Naive thymus-derived CD8-positive, alpha-beta T cell (primary cell): ENCODE measurements at regions not wholly inside any gene's neighbourhood (a gene's known extent, or its start where the extent isn't known, plus 50 kb on each side); places are given as distances from the start of the nearest gene placed in this dataset.

Experiments
- ATAC-seq, 2 donors: fragments of 150-1000 bp; cut with Tn5 transposase in 1 of 2; sonication (Bioruptor Pico), chemical (Tn5 transposase) in 1 of 2; 1 replicate in 1 of 2; 2 replicates in 1 of 2; pipeline ENCODE4 v1.10.0; 2021; ENCODE audit warnings: mild to moderate bottlenecking in 2 of 2, moderate library complexity in 2 of 2
- POLR2A ChIA-PET: fragments of 350-600 bp; sonication (Branson Sonifier 250); formaldehyde crosslinking; loops from one replicate; lab custom pipeline; 2021; ENCODE audit warnings: antibody characterized with exemption; lab: Charles Lee
- DNase-seq, 10 donors: peaks; one replicate each; pipeline versions ENCODE4 v3.0.0 to v3.0.0-alpha.2; 2020 to 2022
- H3K27ac Mint-ChIP-seq, 10 donors: one replicate each; pipeline ENCODE4 v1.8.0; 2020 to 2022; ENCODE audit warnings: mild to moderate bottlenecking in 10 of 10, mixed read lengths in 10 of 10, moderate library complexity in 4 of 10, inconsistent platforms in 1 of 10
- H3K27me3 Mint-ChIP-seq, 5 donors: one replicate each; pipeline ENCODE4 v1.8.0; 2021 to 2022; ENCODE audit warnings: mixed read lengths in 5 of 5
- H3K36me3 Mint-ChIP-seq, 3 donors: one replicate each; pipeline ENCODE4 v1.8.0; 2020 to 2022; ENCODE audit warnings: mixed read lengths in 3 of 3, mild to moderate bottlenecking in 2 of 3, inconsistent platforms in 1 of 3
- H3K4me1 Mint-ChIP-seq, 4 donors: one replicate each; pipeline ENCODE4 v1.8.0; 2021 to 2022; ENCODE audit warnings: mixed read lengths in 4 of 4
- H3K4me3 Mint-ChIP-seq, 10 donors: one replicate each; pipeline ENCODE4 v1.8.0; 2020 to 2022; ENCODE audit warnings: mild to moderate bottlenecking in 10 of 10, mixed read lengths in 10 of 10, moderate library complexity in 6 of 10, inconsistent platforms in 1 of 10
- H3K9me3 Mint-ChIP-seq, 9 donors: one replicate each; pipeline ENCODE4 v1.8.0; 2020 to 2022; ENCODE audit warnings: mixed read lengths in 9 of 9, mild to moderate bottlenecking in 3 of 9, inconsistent platforms in 1 of 9, moderate library complexity in 1 of 9

DNA sequence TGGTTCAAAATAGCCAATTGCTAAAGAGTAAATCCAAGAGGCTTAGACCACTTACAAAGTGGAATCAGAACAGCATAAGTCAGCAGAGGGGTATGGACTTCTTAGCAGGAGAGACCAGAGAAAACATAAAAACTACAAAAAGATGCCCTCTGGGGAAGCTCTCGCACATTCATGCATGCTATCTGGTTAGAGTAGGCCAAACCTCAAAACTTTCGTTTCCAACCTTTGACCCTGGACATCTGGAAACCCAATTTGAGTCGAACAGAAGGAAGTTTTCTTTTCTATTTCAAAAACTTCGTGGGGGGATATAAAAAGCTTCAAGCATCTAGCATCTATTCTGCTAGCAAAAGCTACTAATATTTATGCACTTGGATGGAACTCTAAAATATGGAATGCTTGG, 523.9 kb upstream of the AGTR1 start:
- Mint-ChIP-seq H3K4me1 (no peaks in the 10 kb centered on the region), H3K9me3 (peaks cover 0 to 12% (median 0%) of the 10 kb centered on the region in 9 donors), H3K27ac (no peak overlapping the region), H3K36me3 (no peaks in the 10 kb centered on the region), H3K4me3 (no peak overlapping the region), H3K27me3 (no peaks in the 10 kb centered on the region)
- POLR2A ChIA-PET = no interaction called here
- no peak for DNase-seq
- ATAC-seq = no peak

- Mint-ChIP-seq H3K27ac (no peak overlapping the region), H3K27me3 (no peaks in the 10 kb centered on the region), H3K9me3 (peaks cover 0 to 8% (median 0%) of the 10 kb centered on the region in 9 donors), H3K4me3 (no peak overlapping the region), H3K4me1 (no peaks in the 10 kb centered on the region), H3K36me3 (no peaks in the 10 kb centered on the region)
- no peak for ATAC-seq
- no peak for DNase-seq
- POLR2A ChIA-PET = no interaction called here
Observed at GRCh38 chr3:148175214-148175613, 522.5 kb upstream of the AGTR1 start.

GRCh38 chr3:148178503-148178902, 519.2 kb upstream of the AGTR1 start:
- DNase-seq (no peak), ATAC-seq (no peak)
- POLR2A ChIA-PET = no interaction called here
- no peaks in the 10 kb centered on the region for H3K4me1 Mint-ChIP-seq
- no peaks in the 10 kb centered on the region for H3K27me3 Mint-ChIP-seq
- H3K36me3 Mint-ChIP-seq = no peaks in the 10 kb centered on the region
- no peak overlapping the region for H3K4me3 Mint-ChIP-seq
- H3K9me3 Mint-ChIP-seq = peaks cover 0 to 14% (median 3%) of the 10 kb centered on the region in 9 donors
- H3K27ac Mint-ChIP-seq = no peak overlapping the region

GRCh38 chr3:148184798-148185197, 512.9 kb upstream of the AGTR1 start:
- Mint-ChIP-seq H3K36me3 (no peaks in the 10 kb centered on the region), H3K9me3 (peaks cover 0 to 12% (median 3%) of the 10 kb centered on the region in 9 donors), H3K4me3 (no peak overlapping the region), H3K27ac (no peak overlapping the region), H3K27me3 (no peaks in the 10 kb centered on the region), H3K4me1 (no peaks in the 10 kb centered on the region)
- ATAC-seq (no peak), DNase-seq (no peak)
- POLR2A ChIA-PET = no interaction called here

DNA sequence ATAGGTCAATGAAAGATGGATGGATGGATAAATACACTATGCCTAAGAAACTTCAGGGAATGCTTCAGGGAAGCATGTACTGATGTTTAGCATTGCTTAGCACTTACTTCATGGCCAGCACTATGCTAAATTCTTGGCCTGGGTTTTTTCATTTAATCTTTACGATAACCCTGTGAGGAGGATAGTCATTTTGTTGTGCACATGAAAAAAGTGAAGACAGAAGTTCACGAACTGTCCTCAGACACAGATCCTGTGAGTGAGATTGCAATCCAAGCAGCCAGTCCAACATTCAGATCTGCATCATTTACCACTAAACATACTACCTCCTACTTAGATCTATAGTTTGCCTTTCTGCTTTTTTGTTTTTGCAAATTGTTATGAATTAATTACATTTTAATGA, 510.8 kb upstream of the AGTR1 start:
- POLR2A ChIA-PET = no interaction called here
- no peaks in the 10 kb centered on the region for H3K27me3 Mint-ChIP-seq
- H3K4me3 Mint-ChIP-seq = no peak overlapping the region
- no peak for DNase-seq
- no peaks in the 10 kb centered on the region for H3K4me1 Mint-ChIP-seq
- peaks cover 0 to 6% (median 0%) of the 10 kb centered on the region in 9 donors for H3K9me3 Mint-ChIP-seq
- no peak for ATAC-seq
- H3K27ac Mint-ChIP-seq = no peak overlapping the region
- no peaks in the 10 kb centered on the region for H3K36me3 Mint-ChIP-seq

- no peak for ATAC-seq
- Mint-ChIP-seq H3K9me3 (peaks cover 0 to 6% (median 0%) of the 10 kb centered on the region in 9 donors), H3K27ac (no peak overlapping the region), H3K27me3 (no peaks in the 10 kb centered on the region), H3K4me1 (no peaks in the 10 kb centered on the region), H3K36me3 (no peaks in the 10 kb centered on the region), H3K4me3 (no peak overlapping the region)
- POLR2A ChIA-PET = no interaction called here
- DNase-seq = no peak
Observed at GRCh38 chr3:148187296-148187695, 510.4 kb upstream of the AGTR1 start.

GRCh38 chr3:148190441-148190990, 507.2 kb upstream of the AGTR1 start:
- POLR2A ChIA-PET = no interaction called here
- Mint-ChIP-seq H3K27ac (no peak overlapping the region), H3K9me3 (peaks cover 0 to 4% (median 0%) of the 10 kb centered on the region in 9 donors), H3K4me1 (no peaks in the 10 kb centered on the region), H3K27me3 (no peaks in the 10 kb centered on the region), H3K36me3 (no peaks in the 10 kb centered on the region), H3K4me3 (no peak overlapping the region)
- ATAC-seq (no peak), DNase-seq (no peak)

DNA sequence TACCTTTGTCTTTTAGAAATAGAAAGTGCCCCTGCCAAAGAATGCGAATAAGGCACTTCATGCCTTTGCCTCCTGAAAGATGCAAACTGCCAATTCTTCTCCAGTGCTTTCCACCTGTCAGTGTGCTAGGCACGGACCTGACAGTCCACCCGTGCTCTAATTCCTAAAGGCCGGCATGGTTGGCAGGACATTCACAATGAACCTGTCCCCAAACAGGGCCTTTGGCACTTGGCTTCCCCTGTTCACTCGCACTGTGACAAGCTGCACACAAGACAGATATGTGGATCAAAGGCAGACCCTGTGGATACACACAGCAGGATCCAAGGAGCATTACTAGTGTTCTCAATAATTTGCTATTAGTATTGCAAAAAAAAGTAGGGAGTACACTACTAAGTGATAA, 505.7 kb upstream of the AGTR1 start:
- POLR2A ChIA-PET = no interaction called here
- Mint-ChIP-seq H3K27me3 (no peaks in the 10 kb centered on the region), H3K27ac (no peak overlapping the region), H3K4me3 (no peak overlapping the region), H3K36me3 (no peaks in the 10 kb centered on the region), H3K9me3 (peaks cover 0 to 7% (median 0%) of the 10 kb centered on the region in 9 donors), H3K4me1 (no peaks in the 10 kb centered on the region)
- DNase-seq (no peak), ATAC-seq (no peak)

DNA sequence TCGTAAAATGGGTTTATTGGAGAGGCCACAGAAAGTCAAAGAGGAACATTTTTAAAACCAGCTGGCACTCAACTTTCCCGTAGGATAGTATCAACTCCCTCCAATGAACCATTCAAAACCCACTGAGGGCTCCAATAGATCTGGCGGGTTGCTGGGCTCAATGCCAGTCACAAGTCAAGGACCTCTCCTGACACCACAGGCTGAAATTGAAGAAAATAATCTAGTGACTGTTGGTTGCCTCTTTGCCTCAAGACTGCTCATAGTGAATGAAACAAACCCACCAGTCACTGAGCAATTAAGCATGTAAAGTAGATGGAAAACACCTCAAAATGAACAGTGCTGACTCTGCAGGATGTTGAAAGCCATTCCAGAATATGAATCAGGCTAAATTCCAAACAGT, 500.6 kb upstream of the AGTR1 start:
- H3K27me3 Mint-ChIP-seq = peaks cover 0 to 4% (median 0%) of the 10 kb centered on the region in 5 donors
- no peak overlapping the region for H3K27ac Mint-ChIP-seq
- H3K4me1 Mint-ChIP-seq = no peaks in the 10 kb centered on the region
- peaks cover 0 to 10% (median 1%) of the 10 kb centered on the region in 3 donors for H3K36me3 Mint-ChIP-seq
- no peak for ATAC-seq
- DNase-seq = no peak
- H3K9me3 Mint-ChIP-seq = peaks cover 0 to 26% (median 7%) of the 10 kb centered on the region in 9 donors
- POLR2A ChIA-PET = no interaction called here
- no peak overlapping the region for H3K4me3 Mint-ChIP-seq

- POLR2A ChIA-PET = no interaction called here
- no peak for ATAC-seq
Observed at GRCh38 chr3:148202386-148202785, 495.3 kb upstream of the AGTR1 start.

DNA sequence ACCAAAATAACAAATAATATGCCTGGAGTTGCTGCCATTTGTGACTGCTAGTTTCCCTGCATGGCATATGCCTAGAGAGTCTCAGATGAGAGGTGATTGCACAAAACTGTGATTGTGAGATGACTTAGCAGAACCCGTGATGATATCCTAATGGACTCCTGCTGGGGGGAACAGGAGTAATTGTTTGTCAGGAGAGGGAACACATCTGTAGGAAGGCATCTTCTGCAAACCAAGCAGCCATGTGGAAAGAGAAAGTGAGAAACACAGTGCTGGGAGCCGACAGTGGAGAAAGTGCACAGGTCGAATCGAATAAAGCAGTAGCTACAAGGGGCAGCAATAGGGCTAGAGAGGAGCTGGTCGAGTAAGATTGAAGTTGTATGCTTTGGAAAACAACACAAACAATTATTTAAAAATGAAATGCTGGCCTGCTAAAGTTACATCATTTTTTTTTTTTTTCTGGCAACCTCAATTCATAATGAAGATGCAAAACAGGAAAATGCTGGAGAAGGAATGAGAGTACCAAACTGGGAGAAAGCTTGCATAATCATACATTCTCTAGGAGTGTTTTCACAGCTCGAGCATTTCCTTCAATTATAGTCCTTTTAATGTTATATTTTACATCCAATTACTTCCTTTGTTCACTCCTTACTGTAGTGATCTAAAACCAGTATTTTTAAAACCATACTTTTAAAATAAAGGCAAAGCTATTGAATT, 494.2 kb upstream of the AGTR1 start:
- Mint-ChIP-seq H3K4me3 (no peak overlapping the region), H3K4me1 (no peaks in the 10 kb centered on the region), H3K36me3 (peaks cover 0 to 10% (median 1%) of the 10 kb centered on the region in 3 donors), H3K27me3 (peaks cover 0 to 4% (median 0%) of the 10 kb centered on the region in 5 donors), H3K9me3 (peaks cover 0 to 19% (median 7%) of the 10 kb centered on the region in 9 donors), H3K27ac (no peak overlapping the region)
- DNase-seq (no peak), ATAC-seq (no peak)
- POLR2A ChIA-PET = no interaction called here

More at GRCh38 chr3:148202386-148202785, 495.3 kb upstream of the AGTR1 start:
- Mint-ChIP-seq H3K9me3 (peaks cover 0 to 19% (median 7%) of the 10 kb centered on the region in 9 donors), H3K27ac (no peak overlapping the region), H3K4me3 (no peak overlapping the region), H3K4me1 (no peaks in the 10 kb centered on the region), H3K36me3 (peaks cover 0 to 10% (median 1%) of the 10 kb centered on the region in 3 donors), H3K27me3 (peaks cover 0 to 4% (median 0%) of the 10 kb centered on the region in 5 donors)
- DNase-seq = no peak

DNA sequence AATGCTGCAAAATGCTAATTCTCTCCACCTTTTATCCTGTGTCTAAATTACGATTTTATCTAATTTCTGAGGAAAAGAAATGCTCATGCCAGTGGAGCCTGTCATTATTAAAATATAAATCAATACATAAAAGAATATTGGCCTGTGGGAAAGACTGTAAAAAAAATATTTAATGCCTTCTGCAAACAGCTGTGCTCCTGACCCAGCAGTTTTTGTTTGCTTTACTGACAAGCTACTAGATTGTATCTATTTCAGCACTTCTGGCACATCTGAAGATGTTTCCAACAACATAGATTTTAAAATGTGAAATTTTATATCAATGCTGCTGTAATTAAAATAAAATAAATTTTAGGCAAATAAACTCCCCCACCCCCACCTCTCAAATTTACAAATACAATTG, 493.6 kb upstream of the AGTR1 start:
- Mint-ChIP-seq H3K36me3 (peaks cover 0 to 10% (median 1%) of the 10 kb centered on the region in 3 donors), H3K4me3 (no peak overlapping the region), H3K4me1 (no peaks in the 10 kb centered on the region), H3K27ac (no peak overlapping the region), H3K9me3 (peaks cover 0 to 19% (median 4%) of the 10 kb centered on the region in 9 donors), H3K27me3 (peaks cover 0 to 4% (median 0%) of the 10 kb centered on the region in 5 donors)
- ATAC-seq (no peak), DNase-seq (no peak)
- POLR2A ChIA-PET = no interaction called here

DNA sequence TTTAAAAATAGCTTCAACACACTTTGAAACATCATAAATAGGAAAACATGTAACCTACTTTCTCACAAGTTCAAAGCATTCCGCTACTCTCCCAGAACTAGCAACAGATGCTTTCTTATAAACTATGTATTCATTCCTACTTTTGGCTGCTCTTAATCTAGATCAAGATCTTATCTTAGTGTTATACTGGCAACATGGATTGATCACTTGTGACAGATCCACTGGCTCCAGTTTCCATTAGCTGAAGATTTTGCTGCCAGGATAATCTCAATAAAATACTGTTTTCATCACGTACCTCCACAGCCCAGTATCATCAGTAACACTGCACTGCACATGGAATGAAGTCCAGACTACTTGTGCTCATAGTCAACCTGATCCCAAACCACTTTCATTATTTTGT, 491.7 kb upstream of the AGTR1 start:
- no peak overlapping the region for H3K27ac Mint-ChIP-seq
- H3K4me1 Mint-ChIP-seq = no peaks in the 10 kb centered on the region
- no peaks in the 10 kb centered on the region for H3K36me3 Mint-ChIP-seq
- peaks cover 0 to 10% (median 0%) of the 10 kb centered on the region in 9 donors for H3K9me3 Mint-ChIP-seq
- peaks cover 0 to under 1% (median 0%) of the 10 kb centered on the region in 5 donors for H3K27me3 Mint-ChIP-seq
- H3K4me3 Mint-ChIP-seq = no peak overlapping the region
- POLR2A ChIA-PET = no interaction called here
- DNase-seq = no peak
- ATAC-seq = no peak
